ENCODE measurements at regions not wholly inside any gene's neighbourhood (a gene's known extent, or its start where the extent isn't known, plus 50 kb on each side); places are given as distances from the start of the nearest gene placed in this dataset.

DNA sequence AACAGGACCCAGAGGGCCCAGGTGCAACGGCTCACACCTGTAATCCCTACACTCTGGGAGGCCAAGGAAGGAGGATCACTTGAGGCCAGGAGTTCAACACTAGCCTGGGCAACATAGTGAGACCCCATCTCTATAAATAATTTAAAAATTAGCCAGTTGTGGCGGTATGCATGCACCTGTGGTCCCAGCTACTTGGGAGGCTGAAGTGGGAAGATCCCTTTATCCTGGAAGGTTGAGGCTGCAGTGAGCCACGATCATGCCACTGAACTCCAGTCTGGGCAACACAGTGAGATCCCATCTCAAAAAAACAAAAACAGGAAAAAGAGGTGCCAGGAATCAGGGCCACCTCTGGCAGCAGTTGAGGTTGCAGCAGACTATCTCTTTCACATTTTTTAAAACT is 85.7 kb upstream of the NUDT7 start:
- TF ChIP-seq, protein P1, sequence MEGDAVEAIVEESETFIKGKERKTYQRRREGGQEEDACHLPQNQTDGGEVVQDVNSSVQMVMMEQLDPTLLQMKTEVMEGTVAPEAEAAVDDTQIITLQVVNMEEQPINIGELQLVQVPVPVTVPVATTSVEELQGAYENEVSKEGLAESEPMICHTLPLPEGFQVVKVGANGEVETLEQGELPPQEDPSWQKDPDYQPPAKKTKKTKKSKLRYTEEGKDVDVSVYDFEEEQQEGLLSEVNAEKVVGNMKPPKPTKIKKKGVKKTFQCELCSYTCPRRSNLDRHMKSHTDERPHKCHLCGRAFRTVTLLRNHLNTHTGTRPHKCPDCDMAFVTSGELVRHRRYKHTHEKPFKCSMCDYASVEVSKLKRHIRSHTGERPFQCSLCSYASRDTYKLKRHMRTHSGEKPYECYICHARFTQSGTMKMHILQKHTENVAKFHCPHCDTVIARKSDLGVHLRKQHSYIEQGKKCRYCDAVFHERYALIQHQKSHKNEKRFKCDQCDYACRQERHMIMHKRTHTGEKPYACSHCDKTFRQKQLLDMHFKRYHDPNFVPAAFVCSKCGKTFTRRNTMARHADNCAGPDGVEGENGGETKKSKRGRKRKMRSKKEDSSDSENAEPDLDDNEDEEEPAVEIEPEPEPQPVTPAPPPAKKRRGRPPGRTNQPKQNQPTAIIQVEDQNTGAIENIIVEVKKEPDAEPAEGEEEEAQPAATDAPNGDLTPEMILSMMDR (IDR thresholded peaks at IDR 0.05 in 4 of 5, conservative IDR thresholded peaks at IDR 0.05 in 1 of 5): no peak
- no peak for TF ChIP-seq POLR2A (IDR thresholded peaks at IDR 0.05)

All from gastrocnemius medialis (tissue), 4 donors.